PC-3 (cell line): ENCODE measurements at regions not wholly inside any gene's neighbourhood (a gene's known extent, or its start where the extent isn't known, plus 50 kb on each side); places are given as distances from the start of the nearest gene placed in this dataset.

Experiments
- ATAC-seq: fragments of 200-7000 bp; cut with Tn5 transposase; 2 replicates; pipeline ENCODE4 v1.9.1; 2020; ENCODE audit warnings: mild to moderate bottlenecking, moderate library complexity
- BruUV-seq: library from RNA; stranded (reverse); fragments of 400-500 nt; replicated peaks from 2 replicates; lab custom pipeline; 2021; lab: Mats Ljungman, UMichigan
- CTCF ChIA-PET: fragments of 300-600 bp; sonication (Branson Sonifier 250); formaldehyde crosslinking; loops from one replicate; lab custom pipeline; 2022; ENCODE audit warnings: antibody characterized with exemption; lab: Charles Lee
- POLR2A ChIA-PET: fragments of 300-600 bp; sonication (Branson Sonifier 250); formaldehyde crosslinking; loops from one replicate; lab custom pipeline; 2022; ENCODE audit warnings: antibody characterized with exemption; ENCODE audit not compliant: unreplicated experiment; lab: Charles Lee
- DNase-seq: peaks from one replicate; pipeline ENCODE4 v3.0.0-alpha.2; 2015
- H2AFZ ChIP-seq: fragments of 300-600 bp; sonication (generic); 2 replicates; pipeline ENCODE4 v1.6.0; 2016; ENCODE audit warnings: antibody characterized with exemption, low read length
- H3F3A ChIP-seq: fragments of 300-600 bp; sonication (generic); one replicate; pipeline ENCODE4 v1.6.0; 2017; ENCODE audit warnings: antibody characterized with exemption, low read length, control low read depth, mild to moderate bottlenecking; ENCODE audit not compliant: unreplicated experiment
- H3K27ac ChIP-seq: fragments of 300-600 bp; sonication (generic); 2 replicates; pipeline ENCODE4 v1.5.1; 2016; ENCODE audit warnings: mild to moderate bottlenecking, low read length
- H3K27me3 ChIP-seq: fragments of 300-600 bp; sonication (generic); 2 replicates; pipeline ENCODE4 v1.6.1; 2016; ENCODE audit warnings: low read length, mixed read lengths
- H3K36me3 ChIP-seq: fragments of 300-600 bp; sonication (generic); 2 replicates; pipeline ENCODE4 v1.6.1; 2016; ENCODE audit warnings: low read depth, mixed run types, low read length, mixed read lengths
- H3K4me1 ChIP-seq: fragments of 300-600 bp; sonication (generic); 2 replicates; pipeline ENCODE4 v1.5.1; 2016; ENCODE audit warnings: low read length; ENCODE audit not compliant: insufficient read depth
- H3K4me2 ChIP-seq: fragments of 300-600 bp; sonication (generic); 2 replicates; pipeline ENCODE4 v1.6.0; 2016; ENCODE audit warnings: low read length
- H3K4me3 ChIP-seq: fragments of 300-600 bp; sonication (generic); 2 replicates; pipeline ENCODE4 v1.5.1; 2016; ENCODE audit warnings: mild to moderate bottlenecking, low read length, mixed read lengths
- H3K79me2 ChIP-seq: fragments of 300-600 bp; sonication (generic); 2 replicates; pipeline ENCODE4 v1.6.1; 2017; ENCODE audit warnings: low read length, mixed read lengths
- H3K9ac ChIP-seq: fragments of 300-600 bp; sonication (generic); 2 replicates; pipeline ENCODE4 v1.6.0; 2016; ENCODE audit warnings: mild to moderate bottlenecking, low read length
- H3K9me2 ChIP-seq: fragments of 300-600 bp; sonication (generic); replicated peaks from 2 replicates; pipeline ENCODE4 v1.6.1; 2016; ENCODE audit warnings: mixed run types, low read length, mixed read lengths
- H3K9me3 ChIP-seq: fragments of 300-600 bp; sonication (generic); 2 replicates; pipeline ENCODE4 v1.6.1; 2016; ENCODE audit warnings: low read length, mixed read lengths
- H4K20me1 ChIP-seq: fragments of 300-600 bp; sonication (generic); 2 replicates; pipeline ENCODE4 v1.6.1; 2016; ENCODE audit warnings: low read length, mixed read lengths
- EZH2 ChIP-seq: fragments of 300-600 bp; sonication (generic); IDR thresholded peaks from one replicate; pipeline ENCODE4 v1.6.1; 2017; ENCODE audit warnings: antibody characterized with exemption, mild to moderate bottlenecking, low read length; ENCODE audit not compliant: unreplicated experiment
- EZH2phosphoT487 ChIP-seq: fragments of 300-600 bp; sonication (generic); IDR thresholded peaks from 2 replicates; pipeline ENCODE4 v1.6.1; 2018; ENCODE audit warnings: mild to moderate bottlenecking, antibody characterized with exemption, low read length, borderline replicate concordance
- intact Hi-C: fragments of 100-400 bp; cut with micrococcal nuclease; formaldehyde crosslinking; loops from 2 replicates; pipeline ENCODE4 v1.9.0; 2023
- TF ChIP-seq, protein P1 (sequence below): fragments of 300-600 bp; sonication (generic); conservative IDR thresholded peaks from 2 replicates; pipeline ENCODE4 v1.5.1; 2017; ENCODE audit warnings: antibody characterized with exemption, low read depth, mild to moderate bottlenecking, low read length

DNA sequence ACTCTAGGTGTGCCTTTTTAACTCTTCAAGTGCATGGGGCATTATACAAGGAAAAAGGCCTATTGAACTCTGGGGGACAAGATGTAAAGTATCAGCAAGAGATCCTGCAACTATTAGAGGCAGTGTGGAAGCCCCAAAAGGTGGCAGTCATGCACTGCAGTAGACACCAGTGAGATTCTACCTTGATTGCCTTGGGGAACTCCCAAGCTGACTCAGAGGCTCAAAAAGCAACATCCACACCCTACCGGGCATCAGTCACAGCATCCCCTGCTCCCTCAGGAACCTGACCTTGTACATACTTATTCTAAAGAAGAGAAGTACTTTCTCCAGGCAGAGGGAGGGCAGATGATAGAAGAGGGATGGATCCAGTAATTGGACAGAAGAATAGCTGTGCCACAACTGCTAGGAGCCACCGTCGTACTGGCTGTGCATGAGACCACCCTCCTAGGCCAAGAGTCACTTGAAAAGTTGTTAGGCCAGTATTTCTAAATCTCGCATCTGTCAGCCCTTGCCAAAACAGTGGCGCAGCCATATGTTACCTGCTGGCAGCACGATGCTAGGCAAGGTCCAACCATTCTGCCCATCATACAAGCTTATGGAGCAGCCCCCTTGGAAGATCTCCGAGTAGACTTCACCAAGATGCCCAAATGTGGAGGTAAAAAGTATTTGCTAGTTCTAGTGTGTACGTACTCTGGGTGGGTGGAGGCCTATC is 523.1 kb upstream of the FRG2C start:
- POLR2A ChIA-PET, result no interaction called here
- Histone ChIP-seq H3F3A (no peaks in the 10 kb centered on the region), H3K9ac (no peak overlapping the region), H3K4me3 (no peak overlapping the region), H3K36me3 (no peaks in the 10 kb centered on the region), H3K27ac (no peak overlapping the region), H3K4me2 (no peak overlapping the region), H4K20me1 (no peaks in the 10 kb centered on the region), H3K9me2 (no peaks in the 10 kb centered on the region), H3K4me1 (no peaks in the 10 kb centered on the region), H2AFZ (no peak overlapping the region), H3K79me2 (no peaks in the 10 kb centered on the region), H3K9me3 (peaks cover 6% of the 10 kb centered on the region; the same call in 1 of the 2 replicates), H3K27me3 (no peaks in the 10 kb centered on the region)
- no peak for TF ChIP-seq EZH2
- TF ChIP-seq, protein P1, sequence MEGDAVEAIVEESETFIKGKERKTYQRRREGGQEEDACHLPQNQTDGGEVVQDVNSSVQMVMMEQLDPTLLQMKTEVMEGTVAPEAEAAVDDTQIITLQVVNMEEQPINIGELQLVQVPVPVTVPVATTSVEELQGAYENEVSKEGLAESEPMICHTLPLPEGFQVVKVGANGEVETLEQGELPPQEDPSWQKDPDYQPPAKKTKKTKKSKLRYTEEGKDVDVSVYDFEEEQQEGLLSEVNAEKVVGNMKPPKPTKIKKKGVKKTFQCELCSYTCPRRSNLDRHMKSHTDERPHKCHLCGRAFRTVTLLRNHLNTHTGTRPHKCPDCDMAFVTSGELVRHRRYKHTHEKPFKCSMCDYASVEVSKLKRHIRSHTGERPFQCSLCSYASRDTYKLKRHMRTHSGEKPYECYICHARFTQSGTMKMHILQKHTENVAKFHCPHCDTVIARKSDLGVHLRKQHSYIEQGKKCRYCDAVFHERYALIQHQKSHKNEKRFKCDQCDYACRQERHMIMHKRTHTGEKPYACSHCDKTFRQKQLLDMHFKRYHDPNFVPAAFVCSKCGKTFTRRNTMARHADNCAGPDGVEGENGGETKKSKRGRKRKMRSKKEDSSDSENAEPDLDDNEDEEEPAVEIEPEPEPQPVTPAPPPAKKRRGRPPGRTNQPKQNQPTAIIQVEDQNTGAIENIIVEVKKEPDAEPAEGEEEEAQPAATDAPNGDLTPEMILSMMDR, result no peak
- intact Hi-C loops, result no loop called here
- ATAC-seq, result no peak
- BruUV-seq, result no TSS peak
- no peak for DNase-seq
- CTCF ChIA-PET, result no interaction called here

DNA sequence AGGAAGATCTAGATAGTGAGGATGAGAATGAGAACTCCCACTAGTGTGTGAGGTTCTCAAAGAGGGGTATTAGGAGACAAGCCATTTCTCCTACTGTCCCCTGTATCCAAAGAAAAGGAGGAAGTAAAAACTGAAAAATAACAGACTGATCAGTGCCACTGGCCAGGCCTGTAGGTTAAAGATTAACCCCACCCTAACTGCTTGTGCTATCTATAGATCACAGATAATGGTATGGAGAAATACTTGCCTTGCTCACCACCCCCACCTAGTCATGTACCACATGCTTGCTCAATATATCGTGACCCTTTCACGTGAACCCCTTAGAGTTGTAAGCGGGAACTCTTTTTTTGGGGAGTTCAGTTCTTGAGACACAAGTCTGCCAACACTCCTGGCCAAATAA is 519.7 kb upstream of the FRG2C start:
- Histone ChIP-seq H3K9ac (no peak overlapping the region), H3K9me2 (no peaks in the 10 kb centered on the region), H4K20me1 (no peaks in the 10 kb centered on the region), H3K27me3 (no peaks in the 10 kb centered on the region), H3K4me1 (no peaks in the 10 kb centered on the region), H3K4me2 (no peak overlapping the region), H3F3A (no peaks in the 10 kb centered on the region), H3K4me3 (no peak overlapping the region), H3K9me3 (peaks cover 6% of the 10 kb centered on the region; the same call in 1 of the 2 replicates), H2AFZ (no peak overlapping the region), H3K79me2 (no peaks in the 10 kb centered on the region), H3K36me3 (no peaks in the 10 kb centered on the region), H3K27ac (no peak overlapping the region)
- TF ChIP-seq, protein P1, result no peak
- TF ChIP-seq EZH2 (no peak), EZH2phosphoT487 (no peak)
- intact Hi-C loops, result no loop called here
- ATAC-seq, result no peak
- DNase-seq, result no peak
- ChIA-PET POLR2A (no interaction called here), CTCF (no interaction called here)
- no TSS peak for BruUV-seq

DNA sequence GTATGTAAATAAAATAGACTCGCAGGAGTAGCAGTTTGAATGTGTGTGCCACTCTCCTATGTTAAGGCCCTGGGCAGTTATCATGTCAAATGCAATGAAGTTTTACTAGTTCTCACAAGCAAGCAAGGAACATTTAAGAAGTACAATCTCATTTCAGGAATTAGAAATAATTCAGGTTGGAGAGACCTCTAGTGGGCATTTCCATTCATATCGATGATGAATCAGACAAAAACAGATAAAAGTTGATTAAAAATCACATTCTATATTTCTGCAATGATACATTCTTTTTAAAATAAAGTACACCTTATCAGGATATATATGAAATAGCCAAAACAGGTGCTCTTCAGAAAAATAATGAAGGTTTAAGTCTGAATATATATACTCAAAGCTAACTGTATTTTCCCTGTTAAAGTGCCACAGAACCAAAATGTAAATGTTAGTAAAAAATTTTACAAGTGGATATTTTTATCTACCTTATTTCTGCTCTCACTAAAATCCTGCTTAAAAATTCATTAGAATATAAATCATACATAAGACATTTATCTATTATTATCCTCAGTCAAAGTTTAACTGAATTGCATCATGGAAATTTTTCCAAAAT is 492.4 kb upstream of the FRG2C start:
- H3K27ac ChIP-seq, result no peak overlapping the region
- H3K4me3 ChIP-seq, result no peak overlapping the region
- no peaks in the 10 kb centered on the region for H3K79me2 ChIP-seq
- no peaks in the 10 kb centered on the region for H3K4me1 ChIP-seq
- H3K9me3 ChIP-seq, result 0 out of 2 replicates have a peak, but pooled peaks cover 5% of the 10 kb centered on the region
- BruUV-seq, result no TSS peak
- intact Hi-C loops, result loop anchor here (1.0 kb wide), 1 partner anchor 1303 kb away; no protein-coding TSS in a partner anchor
- ChIA-PET CTCF (no interaction called here), POLR2A (no interaction called here)
- no peak overlapping the region for H2AFZ ChIP-seq
- H3K9me2 ChIP-seq, result no peaks in the 10 kb centered on the region
- TF ChIP-seq, protein P1, result peak; percentile 71
- TF ChIP-seq EZH2phosphoT487, result no peak
- no peaks in the 10 kb centered on the region for H3K36me3 ChIP-seq
- no peaks in the 10 kb centered on the region for H4K20me1 ChIP-seq
- no peaks in the 10 kb centered on the region for H3K27me3 ChIP-seq
- ATAC-seq (no peak), DNase-seq (peak; percentile 48)
- H3K9ac ChIP-seq, result no peak overlapping the region
- no peaks in the 10 kb centered on the region for H3F3A ChIP-seq
- H3K4me2 ChIP-seq, result no peak overlapping the region
